PC-3 (cell line): ENCODE measurements at regions not wholly inside any gene's neighbourhood (a gene's known extent, or its start where the extent isn't known, plus 50 kb on each side); places are given as distances from the start of the nearest gene placed in this dataset.

ENCODE experiments used
- ATAC-seq: fragments of 200-7000 bp; cut with Tn5 transposase; 2 replicates; pipeline ENCODE4 v1.9.1; 2020; ENCODE audit warnings: mild to moderate bottlenecking, moderate library complexity
- BruUV-seq: library from RNA; stranded (reverse); fragments of 400-500 nt; replicated peaks from 2 replicates; lab custom pipeline; 2021; lab: Mats Ljungman, UMichigan
- CTCF ChIA-PET: fragments of 300-600 bp; sonication (Branson Sonifier 250); formaldehyde crosslinking; loops from one replicate; lab custom pipeline; 2022; ENCODE audit warnings: antibody characterized with exemption; lab: Charles Lee
- POLR2A ChIA-PET: fragments of 300-600 bp; sonication (Branson Sonifier 250); formaldehyde crosslinking; loops from one replicate; lab custom pipeline; 2022; ENCODE audit warnings: antibody characterized with exemption; ENCODE audit not compliant: unreplicated experiment; lab: Charles Lee
- DNase-seq: peaks from one replicate; pipeline ENCODE4 v3.0.0-alpha.2; 2015
- H2AFZ ChIP-seq: fragments of 300-600 bp; sonication (generic); 2 replicates; pipeline ENCODE4 v1.6.0; 2016; ENCODE audit warnings: antibody characterized with exemption, low read length
- H3F3A ChIP-seq: fragments of 300-600 bp; sonication (generic); one replicate; pipeline ENCODE4 v1.6.0; 2017; ENCODE audit warnings: antibody characterized with exemption, low read length, control low read depth, mild to moderate bottlenecking; ENCODE audit not compliant: unreplicated experiment
- H3K27ac ChIP-seq: fragments of 300-600 bp; sonication (generic); 2 replicates; pipeline ENCODE4 v1.5.1; 2016; ENCODE audit warnings: mild to moderate bottlenecking, low read length
- H3K27me3 ChIP-seq: fragments of 300-600 bp; sonication (generic); 2 replicates; pipeline ENCODE4 v1.6.1; 2016; ENCODE audit warnings: low read length, mixed read lengths
- H3K36me3 ChIP-seq: fragments of 300-600 bp; sonication (generic); 2 replicates; pipeline ENCODE4 v1.6.1; 2016; ENCODE audit warnings: low read depth, mixed run types, low read length, mixed read lengths
- H3K4me1 ChIP-seq: fragments of 300-600 bp; sonication (generic); 2 replicates; pipeline ENCODE4 v1.5.1; 2016; ENCODE audit warnings: low read length; ENCODE audit not compliant: insufficient read depth
- H3K4me2 ChIP-seq: fragments of 300-600 bp; sonication (generic); 2 replicates; pipeline ENCODE4 v1.6.0; 2016; ENCODE audit warnings: low read length
- H3K4me3 ChIP-seq: fragments of 300-600 bp; sonication (generic); 2 replicates; pipeline ENCODE4 v1.5.1; 2016; ENCODE audit warnings: mild to moderate bottlenecking, low read length, mixed read lengths
- H3K79me2 ChIP-seq: fragments of 300-600 bp; sonication (generic); 2 replicates; pipeline ENCODE4 v1.6.1; 2017; ENCODE audit warnings: low read length, mixed read lengths
- H3K9ac ChIP-seq: fragments of 300-600 bp; sonication (generic); 2 replicates; pipeline ENCODE4 v1.6.0; 2016; ENCODE audit warnings: mild to moderate bottlenecking, low read length
- H3K9me2 ChIP-seq: fragments of 300-600 bp; sonication (generic); replicated peaks from 2 replicates; pipeline ENCODE4 v1.6.1; 2016; ENCODE audit warnings: mixed run types, low read length, mixed read lengths
- H3K9me3 ChIP-seq: fragments of 300-600 bp; sonication (generic); 2 replicates; pipeline ENCODE4 v1.6.1; 2016; ENCODE audit warnings: low read length, mixed read lengths
- H4K20me1 ChIP-seq: fragments of 300-600 bp; sonication (generic); 2 replicates; pipeline ENCODE4 v1.6.1; 2016; ENCODE audit warnings: low read length, mixed read lengths
- EZH2 ChIP-seq: fragments of 300-600 bp; sonication (generic); IDR thresholded peaks from one replicate; pipeline ENCODE4 v1.6.1; 2017; ENCODE audit warnings: antibody characterized with exemption, mild to moderate bottlenecking, low read length; ENCODE audit not compliant: unreplicated experiment
- EZH2phosphoT487 ChIP-seq: fragments of 300-600 bp; sonication (generic); IDR thresholded peaks from 2 replicates; pipeline ENCODE4 v1.6.1; 2018; ENCODE audit warnings: mild to moderate bottlenecking, antibody characterized with exemption, low read length, borderline replicate concordance
- intact Hi-C: fragments of 100-400 bp; cut with micrococcal nuclease; formaldehyde crosslinking; loops from 2 replicates; pipeline ENCODE4 v1.9.0; 2023
- TF ChIP-seq, protein P1 (sequence below): fragments of 300-600 bp; sonication (generic); conservative IDR thresholded peaks from 2 replicates; pipeline ENCODE4 v1.5.1; 2017; ENCODE audit warnings: antibody characterized with exemption, low read depth, mild to moderate bottlenecking, low read length

- TF ChIP-seq, protein P1, sequence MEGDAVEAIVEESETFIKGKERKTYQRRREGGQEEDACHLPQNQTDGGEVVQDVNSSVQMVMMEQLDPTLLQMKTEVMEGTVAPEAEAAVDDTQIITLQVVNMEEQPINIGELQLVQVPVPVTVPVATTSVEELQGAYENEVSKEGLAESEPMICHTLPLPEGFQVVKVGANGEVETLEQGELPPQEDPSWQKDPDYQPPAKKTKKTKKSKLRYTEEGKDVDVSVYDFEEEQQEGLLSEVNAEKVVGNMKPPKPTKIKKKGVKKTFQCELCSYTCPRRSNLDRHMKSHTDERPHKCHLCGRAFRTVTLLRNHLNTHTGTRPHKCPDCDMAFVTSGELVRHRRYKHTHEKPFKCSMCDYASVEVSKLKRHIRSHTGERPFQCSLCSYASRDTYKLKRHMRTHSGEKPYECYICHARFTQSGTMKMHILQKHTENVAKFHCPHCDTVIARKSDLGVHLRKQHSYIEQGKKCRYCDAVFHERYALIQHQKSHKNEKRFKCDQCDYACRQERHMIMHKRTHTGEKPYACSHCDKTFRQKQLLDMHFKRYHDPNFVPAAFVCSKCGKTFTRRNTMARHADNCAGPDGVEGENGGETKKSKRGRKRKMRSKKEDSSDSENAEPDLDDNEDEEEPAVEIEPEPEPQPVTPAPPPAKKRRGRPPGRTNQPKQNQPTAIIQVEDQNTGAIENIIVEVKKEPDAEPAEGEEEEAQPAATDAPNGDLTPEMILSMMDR, result no peak
- no peak for TF ChIP-seq EZH2
- no peak for TF ChIP-seq EZH2phosphoT487
- ATAC-seq, result no peak
- DNase-seq, result no peak
- H3K27ac ChIP-seq, result no peak overlapping the region
- no peaks in the 10 kb centered on the region for H3K27me3 ChIP-seq
- no peaks in the 10 kb centered on the region for H3K79me2 ChIP-seq
- no peak overlapping the region for H3K9ac ChIP-seq
- intact Hi-C loops, result no loop called here
- H3K4me1 ChIP-seq, result no peaks in the 10 kb centered on the region
- H3K9me3 ChIP-seq, result 0 out of 2 replicates have a peak, but pooled peaks cover 7% of the 10 kb centered on the region
- H2AFZ ChIP-seq, result no peak overlapping the region
- POLR2A ChIA-PET, result no interaction called here
- H3K9me2 ChIP-seq, result no peaks in the 10 kb centered on the region
- H3K4me3 ChIP-seq, result no peak overlapping the region
- BruUV-seq, result no TSS peak
- H3F3A ChIP-seq, result no peaks in the 10 kb centered on the region
- CTCF ChIA-PET, result no interaction called here
- H4K20me1 ChIP-seq, result no peaks in the 10 kb centered on the region
- H3K36me3 ChIP-seq, result no peaks in the 10 kb centered on the region
- H3K4me2 ChIP-seq, result no peak overlapping the region
These were observed 369.5 kb upstream of the PHF14 start for GRCh38 chr7:10604128-10604527.

DNA sequence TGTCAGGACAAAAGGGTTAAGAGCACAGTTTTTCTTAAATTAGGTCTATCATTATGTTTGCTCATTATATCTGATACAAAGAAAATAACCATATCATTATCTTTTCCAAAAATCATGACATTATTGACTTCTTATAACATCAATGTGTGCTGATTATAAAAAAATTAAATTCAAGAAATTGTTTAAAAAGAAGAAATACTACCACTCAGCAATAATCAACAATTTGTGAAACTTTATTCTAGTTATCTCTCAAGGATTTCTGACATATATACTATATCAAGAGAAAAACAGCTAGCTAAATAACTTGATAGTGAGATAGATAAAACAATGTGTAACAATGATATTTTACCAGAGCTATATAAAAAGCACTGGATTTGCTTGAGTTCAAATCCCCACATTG is 360.7 kb upstream of the PHF14 start:
- DNase-seq (no peak), ATAC-seq (no peak)
- Histone ChIP-seq H3K79me2 (no peaks in the 10 kb centered on the region), H3K36me3 (no peaks in the 10 kb centered on the region), H2AFZ (no peak overlapping the region), H3K9me3 (no peaks in the 10 kb centered on the region; the same call in 1 of the 2 replicates), H3F3A (no peaks in the 10 kb centered on the region), H3K27ac (no peak overlapping the region), H3K27me3 (no peaks in the 10 kb centered on the region), H3K4me3 (no peak overlapping the region), H3K9ac (no peak overlapping the region), H4K20me1 (no peaks in the 10 kb centered on the region), H3K9me2 (no peaks in the 10 kb centered on the region), H3K4me1 (no peaks in the 10 kb centered on the region), H3K4me2 (no peak overlapping the region)
- ChIA-PET CTCF (no interaction called here), POLR2A (no interaction called here)
- intact Hi-C loops, result no loop called here
- no peak for TF ChIP-seq EZH2phosphoT487
- BruUV-seq, result no TSS peak

- H3K4me3 ChIP-seq, result no peak overlapping the region
- TF ChIP-seq EZH2phosphoT487 (no peak), EZH2 (no peak)
- TF ChIP-seq, protein P1, result no peak
- H3K9me3 ChIP-seq, result no peaks in the 10 kb centered on the region; the same call in 1 of the 2 replicates
- no peaks in the 10 kb centered on the region for H3F3A ChIP-seq
- no peaks in the 10 kb centered on the region for H3K9me2 ChIP-seq
- ATAC-seq (no peak), DNase-seq (no peak)
- H3K9ac ChIP-seq, result no peak overlapping the region
- H2AFZ ChIP-seq, result no peak overlapping the region
- no peaks in the 10 kb centered on the region for H4K20me1 ChIP-seq
- ChIA-PET POLR2A (no interaction called here), CTCF (no interaction called here)
- intact Hi-C loops, result no loop called here
- H3K36me3 ChIP-seq, result no peaks in the 10 kb centered on the region
- H3K4me2 ChIP-seq, result no peak overlapping the region
- no peak overlapping the region for H3K27ac ChIP-seq
- H3K79me2 ChIP-seq, result no peaks in the 10 kb centered on the region
- no peaks in the 10 kb centered on the region for H3K27me3 ChIP-seq
- no TSS peak for BruUV-seq
- no peaks in the 10 kb centered on the region for H3K4me1 ChIP-seq
These were observed 354.7 kb upstream of the PHF14 start for GRCh38 chr7:10618953-10619352.
